ENCODE measurements at regions not wholly inside any gene's neighbourhood (a gene's known extent, or its start where the extent isn't known, plus 50 kb on each side); places are given as distances from the start of the nearest gene placed in this dataset.

DNA sequence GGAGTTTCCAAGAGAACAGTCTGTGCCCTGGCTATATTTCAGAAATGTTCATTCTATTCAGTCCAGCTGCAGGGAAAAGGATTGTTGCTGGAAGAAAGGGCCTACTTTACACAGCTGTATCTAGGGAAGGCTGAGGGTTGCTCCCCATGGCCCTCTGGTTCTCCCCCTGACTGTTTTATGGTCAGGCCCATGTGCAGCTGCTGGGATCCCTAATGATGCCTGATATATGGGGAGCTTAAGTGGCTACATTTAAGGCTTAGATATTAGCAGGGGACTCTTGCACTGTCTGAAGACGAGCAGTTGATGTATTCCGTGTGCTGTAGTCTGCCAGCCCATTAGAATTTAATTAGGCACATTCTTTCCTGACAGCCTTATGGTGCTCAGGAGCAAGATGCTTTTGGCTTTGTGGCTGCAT is 72.0 kb downstream of the FAM43A start:
- TF ChIP-seq EP300 (IDR thresholded peaks at IDR 0.05; ENCODE audit: borderline replicate concordance) = no peak
- no peak for TF ChIP-seq NFIC (IDR thresholded peaks at IDR 0.05)
- no peak for TF ChIP-seq CREB1 (IDR thresholded peaks at IDR 0.05; ENCODE audit: low read depth)
- TF ChIP-seq TCF12 (IDR thresholded peaks at IDR 0.05; ENCODE audit: low read depth) = no peak
- no peak for TF ChIP-seq YY1 (IDR thresholded peaks at IDR 0.05; ENCODE audit: low read depth)
- TF ChIP-seq ZBTB7A (IDR thresholded peaks at IDR 0.05; ENCODE audit: low read depth) = no peak
- TF ChIP-seq FOXM1 (IDR thresholded peaks at IDR 0.05; ENCODE audit: borderline replicate concordance, low read depth) = no peak
- TF ChIP-seq, protein P1, sequence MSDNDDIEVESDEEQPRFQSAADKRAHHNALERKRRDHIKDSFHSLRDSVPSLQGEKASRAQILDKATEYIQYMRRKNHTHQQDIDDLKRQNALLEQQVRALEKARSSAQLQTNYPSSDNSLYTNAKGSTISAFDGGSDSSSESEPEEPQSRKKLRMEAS (IDR thresholded peaks at IDR 0.05) = no peak

DNA sequence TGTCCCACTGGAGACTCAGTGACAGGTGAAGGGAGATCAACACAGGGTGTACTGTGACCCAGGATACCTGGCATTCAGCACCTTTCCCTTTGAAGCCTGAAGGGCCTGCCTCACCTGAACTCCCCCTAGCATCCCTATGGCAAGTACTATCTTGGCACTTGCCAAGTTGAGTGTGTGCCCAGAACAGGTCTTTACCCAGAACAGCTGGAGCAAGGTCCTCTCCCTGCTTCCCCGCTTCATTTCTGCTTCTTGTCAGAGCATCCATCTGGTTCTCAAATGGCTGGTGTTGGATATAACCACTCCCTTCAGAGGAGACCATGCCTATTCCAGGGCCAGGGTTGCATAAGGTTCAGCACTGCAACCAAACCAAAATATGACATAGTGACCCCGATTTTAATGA is 73.0 kb downstream of the FAM43A start:
- TF ChIP-seq ZBTB7A (IDR thresholded peaks at IDR 0.05; ENCODE audit: low read depth) = no peak

DNA sequence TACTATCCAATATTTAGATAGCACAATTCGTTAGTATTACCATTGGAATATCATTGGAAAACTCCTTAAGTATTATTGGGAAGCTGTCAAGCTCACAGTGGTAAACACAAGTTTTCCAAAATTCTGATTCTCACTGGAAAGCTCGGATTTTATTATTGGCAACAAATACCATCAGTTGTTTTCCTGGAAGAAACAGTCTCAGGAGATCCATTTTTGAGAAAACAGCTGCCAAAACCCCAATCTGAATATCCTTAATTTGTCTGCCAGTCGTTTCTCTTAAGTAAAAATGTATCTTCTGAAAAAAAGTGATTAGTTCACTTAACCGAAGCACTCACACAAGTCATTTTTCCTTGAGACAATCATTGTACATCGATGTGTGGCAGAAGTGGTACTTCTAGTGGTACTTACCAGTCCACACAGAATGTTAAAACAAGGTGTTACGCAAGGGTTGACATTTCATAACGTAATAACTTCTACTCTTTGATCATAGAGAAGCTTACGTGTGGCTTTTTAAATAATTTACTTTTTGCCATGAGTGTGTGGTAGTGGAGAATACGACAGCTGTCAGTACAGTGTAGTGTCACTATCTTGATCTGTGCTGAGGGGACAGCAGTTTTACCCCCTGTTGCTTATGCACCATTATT is 74.9 kb downstream of the FAM43A start:
- TF ChIP-seq, protein P2, sequence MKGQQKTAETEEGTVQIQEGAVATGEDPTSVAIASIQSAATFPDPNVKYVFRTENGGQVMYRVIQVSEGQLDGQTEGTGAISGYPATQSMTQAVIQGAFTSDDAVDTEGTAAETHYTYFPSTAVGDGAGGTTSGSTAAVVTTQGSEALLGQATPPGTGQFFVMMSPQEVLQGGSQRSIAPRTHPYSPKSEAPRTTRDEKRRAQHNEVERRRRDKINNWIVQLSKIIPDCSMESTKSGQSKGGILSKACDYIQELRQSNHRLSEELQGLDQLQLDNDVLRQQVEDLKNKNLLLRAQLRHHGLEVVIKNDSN (IDR thresholded peaks at IDR 0.05) = no peak
- TF ChIP-seq CEBPB (IDR thresholded peaks at IDR 0.05) = peak; percentile 68

DNA sequence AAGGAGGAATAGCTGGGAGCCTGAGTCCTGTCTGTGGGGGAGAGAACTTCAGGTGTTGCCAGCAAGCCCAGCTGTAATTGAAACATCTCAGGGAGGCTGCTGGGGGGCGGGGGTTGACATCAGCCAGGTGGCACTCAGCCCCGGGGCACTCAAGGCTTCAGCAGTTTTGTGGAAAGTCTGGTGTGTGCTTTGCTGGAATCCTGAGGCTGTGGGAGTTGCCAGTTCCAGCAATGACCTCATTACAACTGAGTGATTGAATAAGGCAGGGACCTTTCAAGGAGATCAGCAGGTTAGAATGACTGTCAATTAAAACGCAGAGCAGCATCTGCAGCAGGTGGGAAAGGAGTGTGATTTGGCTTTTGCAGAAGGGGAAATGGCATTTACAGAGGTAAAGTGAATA is 75.7 kb downstream of the FAM43A start:
- no peak for TF ChIP-seq TAF1 (IDR thresholded peaks at IDR 0.05; ENCODE audit: low read depth)
- TF ChIP-seq ZBTB7A (IDR thresholded peaks at IDR 0.05; ENCODE audit: low read depth) = no peak
- TF ChIP-seq RAD21 (IDR thresholded peaks at IDR 0.05; ENCODE audit: low read depth) = no peak
- TF ChIP-seq YY1 (IDR thresholded peaks at IDR 0.05; ENCODE audit: low read depth) = no peak
- TF ChIP-seq CEBPB (IDR thresholded peaks at IDR 0.05) = no peak
- TF ChIP-seq, protein P3, sequence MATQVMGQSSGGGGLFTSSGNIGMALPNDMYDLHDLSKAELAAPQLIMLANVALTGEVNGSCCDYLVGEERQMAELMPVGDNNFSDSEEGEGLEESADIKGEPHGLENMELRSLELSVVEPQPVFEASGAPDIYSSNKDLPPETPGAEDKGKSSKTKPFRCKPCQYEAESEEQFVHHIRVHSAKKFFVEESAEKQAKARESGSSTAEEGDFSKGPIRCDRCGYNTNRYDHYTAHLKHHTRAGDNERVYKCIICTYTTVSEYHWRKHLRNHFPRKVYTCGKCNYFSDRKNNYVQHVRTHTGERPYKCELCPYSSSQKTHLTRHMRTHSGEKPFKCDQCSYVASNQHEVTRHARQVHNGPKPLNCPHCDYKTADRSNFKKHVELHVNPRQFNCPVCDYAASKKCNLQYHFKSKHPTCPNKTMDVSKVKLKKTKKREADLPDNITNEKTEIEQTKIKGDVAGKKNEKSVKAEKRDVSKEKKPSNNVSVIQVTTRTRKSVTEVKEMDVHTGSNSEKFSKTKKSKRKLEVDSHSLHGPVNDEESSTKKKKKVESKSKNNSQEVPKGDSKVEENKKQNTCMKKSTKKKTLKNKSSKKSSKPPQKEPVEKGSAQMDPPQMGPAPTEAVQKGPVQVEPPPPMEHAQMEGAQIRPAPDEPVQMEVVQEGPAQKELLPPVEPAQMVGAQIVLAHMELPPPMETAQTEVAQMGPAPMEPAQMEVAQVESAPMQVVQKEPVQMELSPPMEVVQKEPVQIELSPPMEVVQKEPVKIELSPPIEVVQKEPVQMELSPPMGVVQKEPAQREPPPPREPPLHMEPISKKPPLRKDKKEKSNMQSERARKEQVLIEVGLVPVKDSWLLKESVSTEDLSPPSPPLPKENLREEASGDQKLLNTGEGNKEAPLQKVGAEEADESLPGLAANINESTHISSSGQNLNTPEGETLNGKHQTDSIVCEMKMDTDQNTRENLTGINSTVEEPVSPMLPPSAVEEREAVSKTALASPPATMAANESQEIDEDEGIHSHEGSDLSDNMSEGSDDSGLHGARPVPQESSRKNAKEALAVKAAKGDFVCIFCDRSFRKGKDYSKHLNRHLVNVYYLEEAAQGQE (IDR thresholded peaks at IDR 0.05; ENCODE audit: low read depth) = no peak
- no peak for TF ChIP-seq EP300 (IDR thresholded peaks at IDR 0.05; ENCODE audit: borderline replicate concordance)
- TF ChIP-seq TEAD4 (IDR thresholded peaks at IDR 0.05) = no peak
- peak; percentile 39; the same call in 1 of the 2 replicates for TF ChIP-seq TCF12 (IDR thresholded peaks at IDR 0.05; ENCODE audit: low read depth)
- TF ChIP-seq, protein P2 (IDR thresholded peaks at IDR 0.05) = no peak
- TF ChIP-seq, protein P1 (IDR thresholded peaks at IDR 0.05) = peak; percentile 29; the same call in 1 of the 2 replicates

DNA sequence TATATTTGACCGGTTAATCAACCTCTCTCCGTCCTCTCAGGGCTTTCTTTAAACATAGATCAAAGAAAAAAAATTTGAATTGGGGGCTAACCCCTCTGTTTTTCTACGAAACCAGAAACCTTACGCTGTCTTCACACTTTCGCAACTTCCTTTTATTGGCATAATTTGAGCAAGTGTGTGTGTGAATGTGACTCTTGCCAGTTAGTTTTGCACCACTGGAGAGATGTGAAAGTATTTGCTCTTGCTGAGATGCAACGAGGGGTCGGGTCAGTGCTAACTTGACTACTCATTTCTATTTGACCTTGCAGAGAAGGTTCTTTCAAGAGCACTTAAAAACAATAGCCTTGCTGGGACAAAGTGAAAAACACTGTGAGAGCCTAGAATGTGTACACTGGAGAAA is 81.2 kb downstream of the FAM43A start:
- TF ChIP-seq YY1 (IDR thresholded peaks at IDR 0.05; ENCODE audit: low read depth) = no peak
- TF ChIP-seq CEBPB (IDR thresholded peaks at IDR 0.05) = no peak
- TF ChIP-seq NFIC (IDR thresholded peaks at IDR 0.05) = no peak
- TF ChIP-seq TCF12 (IDR thresholded peaks at IDR 0.05; ENCODE audit: low read depth) = no peak
- no peak for TF ChIP-seq EGR1 (IDR thresholded peaks at IDR 0.05)
- TF ChIP-seq EP300 (IDR thresholded peaks at IDR 0.05; ENCODE audit: borderline replicate concordance) = no peak
- TF ChIP-seq ZBTB7A (IDR thresholded peaks at IDR 0.05; ENCODE audit: low read depth) = no peak
- no peak for TF ChIP-seq TAF1 (IDR thresholded peaks at IDR 0.05; ENCODE audit: low read depth)
- no peak for TF ChIP-seq CREB1 (IDR thresholded peaks at IDR 0.05; ENCODE audit: low read depth)
- TF ChIP-seq RAD21 (IDR thresholded peaks at IDR 0.05; ENCODE audit: low read depth) = no peak

DNA sequence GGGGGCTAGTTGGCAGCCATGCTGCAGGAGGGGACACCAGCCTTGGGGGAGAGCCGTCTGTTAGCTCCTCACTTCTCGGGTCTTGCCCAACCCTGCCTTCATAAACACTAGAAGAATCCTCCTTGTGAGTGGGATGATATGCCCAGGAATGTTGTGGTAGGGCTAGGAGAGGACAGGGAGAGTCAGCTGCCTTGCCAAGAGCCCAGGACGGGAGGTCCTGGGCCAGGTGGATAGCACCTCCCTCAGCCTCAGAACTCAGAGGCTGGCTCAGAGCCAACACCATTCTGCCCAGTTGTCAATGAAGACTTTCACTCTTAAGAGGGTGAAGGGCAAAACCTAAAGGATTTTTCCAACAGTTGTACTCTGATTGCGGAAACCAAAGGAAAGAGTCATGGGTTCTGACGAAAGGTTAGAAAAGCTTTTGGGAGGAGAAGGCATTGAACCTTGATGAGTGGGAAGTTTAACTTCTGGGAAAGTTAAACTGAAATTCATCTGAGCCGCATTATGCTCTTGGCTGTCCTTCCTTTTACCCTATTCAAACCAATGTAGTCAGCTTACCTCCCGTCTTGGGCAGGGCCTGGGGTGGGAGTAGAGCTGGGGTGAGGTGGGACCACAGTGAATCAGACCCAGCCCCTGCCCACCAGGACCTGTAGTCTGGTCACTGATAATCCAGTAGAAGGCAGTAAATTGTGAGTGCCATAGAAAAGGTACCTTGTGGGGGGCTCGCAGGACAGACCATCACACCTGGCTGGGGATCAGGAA is 81.9 kb downstream of the FAM43A start:
- TF ChIP-seq, protein P3 (IDR thresholded peaks at IDR 0.05; ENCODE audit: low read depth) = no peak
- no peak for TF ChIP-seq EGR1 (IDR thresholded peaks at IDR 0.05)
